ENCODE measurements at regions not wholly inside any gene's neighbourhood (a gene's known extent, or its start where the extent isn't known, plus 50 kb on each side); places are given as distances from the start of the nearest gene placed in this dataset.
"Not testable (repeated sequence)": the region's sequence is repeated elsewhere in the genome, so short reads cannot be mapped to it uniquely, and the experiment has no call there.

DNA sequence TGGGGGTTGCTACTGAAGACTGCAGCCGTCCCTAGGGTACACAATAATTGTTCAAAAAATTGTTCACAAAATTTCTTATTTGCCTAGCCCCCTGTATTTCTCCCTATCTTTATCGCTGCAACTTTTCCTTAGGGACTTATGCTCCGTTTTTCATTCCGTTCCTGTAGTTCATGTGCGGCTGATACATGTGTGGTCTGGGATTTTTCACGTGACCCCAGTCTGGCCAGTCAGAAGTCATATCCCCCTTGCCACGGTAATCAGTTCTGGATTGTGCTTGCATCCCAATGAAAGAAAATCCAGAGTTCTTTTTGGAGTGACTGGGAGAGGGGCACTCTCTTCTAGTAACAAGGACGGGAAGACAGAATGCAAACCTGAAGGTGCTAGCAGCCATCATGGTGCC lies 610.7 kb upstream of the C16orf82 start:
- no peak for DNase-seq (ENCODE audit: low read depth)
- Histone ChIP-seq H3K27me3 (ENCODE audit: control insufficient read depth, insufficient read depth, low read length) (no peaks in the 10 kb centered on the region), H3K36me3 (ENCODE audit: control insufficient read depth, insufficient read depth, low read length) (no peaks in the 10 kb centered on the region), H3K4me3 (ENCODE audit: low read depth, low read length) (no peak overlapping the region)
- TF ChIP-seq, protein P1, sequence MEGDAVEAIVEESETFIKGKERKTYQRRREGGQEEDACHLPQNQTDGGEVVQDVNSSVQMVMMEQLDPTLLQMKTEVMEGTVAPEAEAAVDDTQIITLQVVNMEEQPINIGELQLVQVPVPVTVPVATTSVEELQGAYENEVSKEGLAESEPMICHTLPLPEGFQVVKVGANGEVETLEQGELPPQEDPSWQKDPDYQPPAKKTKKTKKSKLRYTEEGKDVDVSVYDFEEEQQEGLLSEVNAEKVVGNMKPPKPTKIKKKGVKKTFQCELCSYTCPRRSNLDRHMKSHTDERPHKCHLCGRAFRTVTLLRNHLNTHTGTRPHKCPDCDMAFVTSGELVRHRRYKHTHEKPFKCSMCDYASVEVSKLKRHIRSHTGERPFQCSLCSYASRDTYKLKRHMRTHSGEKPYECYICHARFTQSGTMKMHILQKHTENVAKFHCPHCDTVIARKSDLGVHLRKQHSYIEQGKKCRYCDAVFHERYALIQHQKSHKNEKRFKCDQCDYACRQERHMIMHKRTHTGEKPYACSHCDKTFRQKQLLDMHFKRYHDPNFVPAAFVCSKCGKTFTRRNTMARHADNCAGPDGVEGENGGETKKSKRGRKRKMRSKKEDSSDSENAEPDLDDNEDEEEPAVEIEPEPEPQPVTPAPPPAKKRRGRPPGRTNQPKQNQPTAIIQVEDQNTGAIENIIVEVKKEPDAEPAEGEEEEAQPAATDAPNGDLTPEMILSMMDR (IDR thresholded peaks at IDR 0.05; ENCODE audit: insufficient read depth, low read depth, low read length): no peak
- ChIA-PET CTCF (no interaction called here), POLR2A (no interaction called here)

DNA sequence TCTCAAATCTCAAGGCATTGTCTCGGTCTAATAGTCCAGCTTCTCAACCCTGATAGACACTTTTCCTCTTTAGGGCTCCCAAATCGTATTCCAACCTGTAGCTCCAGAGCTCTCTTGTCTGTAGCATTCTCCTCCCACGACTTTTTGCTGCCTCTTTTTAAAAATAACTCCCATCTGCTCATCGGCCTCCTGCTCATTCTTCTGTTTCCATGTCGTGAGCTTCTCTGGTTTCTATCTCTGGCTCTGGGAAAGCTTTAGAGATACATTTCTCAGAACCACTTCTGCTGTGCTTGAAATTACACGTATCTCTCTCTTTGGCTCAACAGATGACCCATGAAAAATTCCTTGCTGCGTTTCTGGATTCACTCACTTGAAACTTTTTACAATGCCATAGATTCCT lies 609.6 kb upstream of the C16orf82 start:
- ChIA-PET POLR2A (no interaction called here), CTCF (no interaction called here)
- Histone ChIP-seq H3K36me3 (ENCODE audit: control insufficient read depth, insufficient read depth, low read length) (no peaks in the 10 kb centered on the region), H3K4me3 (ENCODE audit: low read depth, low read length) (no peak overlapping the region), H3K27me3 (ENCODE audit: control insufficient read depth, insufficient read depth, low read length) (no peaks in the 10 kb centered on the region)
- TF ChIP-seq, protein P1 (IDR thresholded peaks at IDR 0.05; ENCODE audit: insufficient read depth, low read depth, low read length): no peak
- DNase-seq (ENCODE audit: low read depth): no peak

DNA sequence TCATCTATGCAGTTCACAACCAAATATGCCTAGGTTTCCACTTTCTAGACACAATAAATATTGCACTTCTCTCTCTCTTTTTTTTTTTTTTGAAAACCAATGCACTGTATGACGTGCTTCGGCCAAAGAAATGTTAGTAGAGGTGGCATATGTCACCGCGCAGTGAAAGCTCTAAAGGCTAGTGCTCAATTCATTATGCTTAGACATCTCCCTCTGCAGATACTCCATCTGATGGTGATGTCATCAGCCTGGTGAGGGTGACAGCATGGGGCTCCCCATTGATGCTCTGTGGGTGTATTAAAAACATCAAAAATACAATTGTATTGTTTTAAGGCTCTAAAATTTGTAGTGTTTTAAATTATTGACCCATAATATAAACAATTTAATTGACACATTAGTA lies 608.8 kb upstream of the C16orf82 start:
- H3K36me3 ChIP-seq (ENCODE audit: control insufficient read depth, insufficient read depth, low read length): no peaks in the 10 kb centered on the region
- no peaks in the 10 kb centered on the region for H3K27me3 ChIP-seq (ENCODE audit: control insufficient read depth, insufficient read depth, low read length)
- no peak overlapping the region for H3K4me3 ChIP-seq (ENCODE audit: low read depth, low read length)
- POLR2A ChIA-PET: no interaction called here
- CTCF ChIA-PET: no interaction called here
- no peak for DNase-seq (ENCODE audit: low read depth)
- TF ChIP-seq, protein P1 (IDR thresholded peaks at IDR 0.05; ENCODE audit: insufficient read depth, low read depth, low read length): no peak

DNA sequence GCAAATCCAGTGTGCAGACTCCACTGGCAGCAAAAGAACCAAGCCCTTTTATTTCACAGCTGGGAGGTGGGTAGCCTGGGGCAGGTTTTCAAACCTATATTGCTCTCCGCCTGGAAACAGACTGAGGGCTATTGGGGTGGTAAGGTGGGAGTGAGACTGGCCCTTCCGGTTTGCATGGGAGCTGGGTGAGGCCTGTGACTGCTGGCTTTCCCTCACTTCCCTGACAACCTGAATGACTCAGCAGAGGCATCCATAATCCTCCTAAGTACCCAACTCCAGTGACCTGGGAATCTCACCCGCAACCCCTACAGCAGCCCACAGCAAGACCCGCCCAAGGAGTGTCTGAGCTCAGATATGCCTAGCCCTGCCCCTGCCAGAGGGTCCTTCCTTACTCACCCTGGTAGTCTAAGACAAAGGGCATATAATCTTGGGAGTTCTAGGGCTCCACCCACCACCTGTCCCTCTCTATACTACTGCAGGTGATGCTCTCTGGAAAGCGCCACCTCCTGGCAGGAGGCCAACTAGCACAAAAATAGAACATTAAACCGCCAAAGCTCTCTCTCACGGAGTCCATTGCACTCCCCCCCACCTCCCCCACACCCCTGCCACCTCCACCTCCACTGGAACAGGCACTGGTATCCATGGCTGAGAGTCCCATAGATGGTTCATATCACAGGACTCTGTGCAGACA lies 602.0 kb upstream of the C16orf82 start:
- Histone ChIP-seq H3K36me3 (ENCODE audit: control insufficient read depth, insufficient read depth, low read length) (no peaks in the 10 kb centered on the region), H3K27me3 (ENCODE audit: control insufficient read depth, insufficient read depth, low read length) (no peaks in the 10 kb centered on the region), H3K4me3 (ENCODE audit: low read depth, low read length) (no peak overlapping the region)
- POLR2A ChIA-PET: no interaction called here
- TF ChIP-seq, protein P1 (IDR thresholded peaks at IDR 0.05; ENCODE audit: insufficient read depth, low read depth, low read length): no peak
- CTCF ChIA-PET: no interaction called here
- no peak for DNase-seq (ENCODE audit: low read depth)

DNA sequence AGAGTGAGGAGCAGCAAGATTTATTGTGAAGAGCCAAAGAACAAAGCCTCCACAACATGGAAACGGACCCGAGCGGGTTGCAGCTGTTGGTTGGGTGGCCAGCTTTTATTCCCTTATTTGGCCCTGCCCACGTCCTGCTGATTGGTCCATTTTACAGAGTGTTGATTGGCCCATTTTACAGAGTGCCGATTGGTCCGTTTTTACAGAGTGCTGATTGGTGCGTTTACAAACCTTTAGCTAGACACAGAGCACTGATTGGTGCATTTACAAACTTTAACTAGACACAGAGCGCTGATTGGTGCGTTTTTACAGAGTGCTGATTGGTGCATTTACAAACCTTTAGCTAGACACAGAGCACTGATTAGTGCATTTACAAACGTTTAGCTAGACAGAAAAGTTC lies 592.3 kb upstream of the C16orf82 start:
- CTCF ChIA-PET; POLR2A ChIA-PET; H3K36me3 ChIP-seq (ENCODE audit: control insufficient read depth, insufficient read depth, low read length); H3K4me3 ChIP-seq (ENCODE audit: low read depth, low read length); DNase-seq (ENCODE audit: low read depth); H3K27me3 ChIP-seq (ENCODE audit: control insufficient read depth, insufficient read depth, low read length): not testable (repeated sequence)

DNA sequence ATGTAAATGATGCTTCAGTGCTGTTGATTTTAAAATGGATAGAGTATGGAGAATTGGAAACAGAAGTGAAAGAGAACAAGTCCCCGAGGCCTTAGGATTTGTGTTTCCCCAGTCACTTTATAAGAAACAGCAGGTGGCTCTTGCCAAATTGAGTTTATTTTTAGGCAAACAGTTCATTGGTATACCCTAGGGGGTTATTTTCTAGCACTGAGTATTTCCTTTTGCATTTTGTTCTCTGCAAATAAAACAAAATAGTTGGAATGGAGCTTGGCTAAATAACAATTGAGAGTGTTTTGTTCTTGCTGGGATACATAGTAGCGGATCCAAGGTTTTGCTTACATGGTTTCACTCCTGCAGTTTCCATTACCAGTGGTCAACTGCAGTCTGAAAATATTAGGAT lies 591.1 kb upstream of the C16orf82 start:
- ChIA-PET CTCF (no interaction called here), POLR2A (no interaction called here)
- Histone ChIP-seq H3K36me3 (ENCODE audit: control insufficient read depth, insufficient read depth, low read length) (no peaks in the 10 kb centered on the region), H3K27me3 (ENCODE audit: control insufficient read depth, insufficient read depth, low read length) (no peaks in the 10 kb centered on the region), H3K4me3 (ENCODE audit: low read depth, low read length) (no peak overlapping the region)
- TF ChIP-seq, protein P1 (IDR thresholded peaks at IDR 0.05; ENCODE audit: insufficient read depth, low read depth, low read length): no peak
- no peak for DNase-seq (ENCODE audit: low read depth)
